MM.1S (cell line): ENCODE measurements at regions not wholly inside any gene's neighbourhood (a gene's known extent, or its start where the extent isn't known, plus 50 kb on each side); places are given as distances from the start of the nearest gene placed in this dataset.

Experiments
- CTCF ChIP-seq: fragments of 300-600 bp; sonication (generic); IDR thresholded peaks from 2 replicates; pipeline ENCODE4 v1.5.1; 2016; ENCODE audit warnings: antibody characterized with exemption, low read length, mixed read lengths
- EZH2 ChIP-seq: fragments of 300-600 bp; sonication (generic); optimal IDR thresholded peaks from 2 replicates; pipeline ENCODE3; 2017; ENCODE audit warnings: low read depth, mild to moderate bottlenecking, antibody characterized with exemption, low read length, mixed read lengths
- EZH2phosphoT487 ChIP-seq: fragments of 300-600 bp; sonication (generic); IDR thresholded peaks from 2 replicates; pipeline ENCODE4 v1.6.1; 2018; ENCODE audit warnings: antibody characterized with exemption, low read length

GRCh38 chr1:164188497-164188896 is 370.5 kb upstream of the PBX1 start:
- no peak for TF ChIP-seq CTCF
- no peak for TF ChIP-seq EZH2phosphoT487
- no peak for TF ChIP-seq EZH2
